Stimulated activated CD4-positive, alpha-beta T cell treated with anti-CD3 and anti-CD28 coated beads, Interleukin-15, amount 100 ng/mL, for 24 hours (primary cell): ENCODE measurements at regions not wholly inside any gene's neighbourhood (a gene's known extent, or its start where the extent isn't known, plus 50 kb on each side); places are given as distances from the start of the nearest gene placed in this dataset.
"Not testable (repeated sequence)": the region's sequence is repeated elsewhere in the genome, so short reads cannot be mapped to it uniquely, and the experiment has no call there.

Experiments used
- DNase-seq: peaks from one replicate; pipeline ENCODE4 v3.0.0-alpha.2; 2020

DNA sequence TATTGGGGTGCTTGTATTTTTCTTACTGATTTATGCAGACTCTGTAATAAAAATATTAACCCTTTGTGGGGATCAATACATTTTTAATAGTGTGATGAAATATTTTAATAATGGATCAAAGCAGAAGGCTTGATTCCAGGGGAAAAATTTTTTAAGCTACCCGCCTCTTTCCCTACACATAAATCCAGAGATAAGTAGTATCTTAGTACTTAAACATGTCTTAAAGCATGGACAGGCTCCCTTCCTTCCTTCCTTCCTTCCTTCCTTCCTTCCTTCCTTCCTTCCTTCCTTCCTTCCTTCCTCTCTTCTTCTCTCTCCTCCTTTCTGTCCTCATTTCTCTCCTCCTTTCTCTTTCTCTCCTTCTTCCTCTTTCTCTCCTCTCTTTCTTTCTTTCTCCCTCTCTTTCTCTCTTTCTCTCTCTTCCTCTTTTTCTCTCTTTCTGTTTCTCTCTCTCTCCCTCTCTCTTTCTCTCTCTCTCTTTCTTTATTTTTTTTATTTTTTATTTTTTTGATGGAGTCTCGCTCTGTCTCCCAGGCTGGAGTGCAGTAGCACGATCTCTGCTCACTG is 78.0 kb upstream of the SPRY4 start:
- no peak for DNase-seq

DNA sequence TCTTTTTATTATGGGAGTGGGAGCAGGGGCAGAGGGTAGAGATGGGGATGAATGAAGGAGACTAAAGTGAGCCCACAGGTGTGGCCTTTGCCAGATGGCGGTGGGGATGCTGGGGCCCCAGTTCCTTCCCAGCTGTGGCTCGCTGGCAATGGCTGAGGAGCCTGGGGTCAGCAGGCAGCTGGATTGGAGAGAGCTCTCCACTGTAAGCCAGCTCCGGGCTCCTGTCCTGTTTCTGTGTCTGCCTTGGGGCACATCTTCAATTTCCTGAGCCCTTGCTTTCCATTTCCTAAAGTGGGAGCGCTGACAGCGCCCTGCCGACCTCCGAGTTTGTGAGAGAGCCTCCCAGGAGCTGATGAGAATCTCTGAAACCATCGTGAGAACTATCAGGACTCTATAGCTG is 75.6 kb upstream of the SPRY4 start:
- no peak for DNase-seq

DNA sequence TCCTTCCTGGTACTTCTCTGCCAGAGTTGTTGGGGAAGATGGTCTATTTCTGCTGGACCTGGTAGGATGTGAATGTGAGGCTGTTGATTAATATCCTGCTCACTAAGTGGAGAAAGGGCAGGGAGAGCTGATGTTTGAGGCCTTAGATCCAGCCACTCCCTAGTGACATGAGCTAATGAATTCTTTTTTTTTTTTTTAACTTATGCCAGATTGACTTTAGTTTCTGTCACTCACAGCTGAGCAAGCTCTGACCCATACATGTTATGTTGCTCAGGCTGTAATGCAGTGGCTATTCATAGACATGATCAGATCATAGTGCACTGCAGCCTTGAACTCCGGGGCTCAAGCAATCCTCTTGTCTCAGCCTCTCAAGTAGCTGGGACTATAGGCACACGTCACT is 75.1 kb upstream of the SPRY4 start:
- no peak for DNase-seq

DNA sequence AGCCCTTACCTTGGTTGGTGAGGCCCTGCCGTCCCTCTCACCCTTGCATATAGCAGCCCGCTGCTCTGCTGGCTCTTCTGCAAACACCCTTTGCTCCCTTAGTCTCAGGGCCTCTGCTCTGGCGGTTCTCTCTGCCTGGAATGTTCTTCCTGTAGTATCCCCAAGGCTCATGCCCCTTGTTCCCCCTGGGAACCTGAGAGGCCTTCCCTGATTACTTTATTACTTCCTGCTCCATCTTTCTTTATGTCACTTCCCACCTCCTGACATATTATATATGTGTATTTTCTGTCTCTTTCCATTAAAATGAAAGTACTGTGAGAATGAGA is 73.9 kb upstream of the SPRY4 start:
- no peak for DNase-seq

DNA sequence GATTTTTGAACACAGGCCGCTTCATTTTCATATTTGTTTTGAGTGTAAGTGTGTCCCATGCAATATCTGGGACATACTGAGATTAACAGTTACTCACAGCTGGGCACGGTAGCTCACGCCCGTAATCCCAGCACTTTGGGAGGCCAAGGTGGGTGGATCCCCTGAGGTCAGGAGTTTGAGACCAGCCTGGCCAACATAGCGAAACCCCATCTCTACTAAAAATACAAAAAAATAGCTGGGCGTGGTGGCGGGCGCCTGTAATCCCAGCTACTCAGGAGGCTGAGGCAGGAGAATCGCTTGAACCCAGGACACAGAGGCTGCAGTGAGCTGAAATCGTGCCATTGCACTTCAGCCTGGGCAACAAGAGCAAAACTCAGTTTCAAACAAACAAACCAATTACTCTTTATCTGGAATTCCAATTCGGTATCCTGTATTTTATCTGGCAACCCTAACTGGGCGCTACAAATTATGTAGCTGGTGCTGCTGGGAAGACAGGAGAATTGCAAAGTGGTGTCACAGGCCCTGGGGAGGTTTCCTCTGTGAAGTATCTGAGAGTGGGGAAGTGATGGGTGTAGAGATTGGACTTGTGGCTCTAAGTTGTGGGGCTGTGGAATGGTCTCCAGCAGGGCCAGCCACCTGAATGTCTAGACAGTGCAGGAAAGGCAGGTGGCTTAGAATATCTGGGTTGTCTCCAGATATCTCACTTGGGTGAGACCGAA is 73.3 kb upstream of the SPRY4 start:
- DNase-seq = not testable (repeated sequence)

DNA sequence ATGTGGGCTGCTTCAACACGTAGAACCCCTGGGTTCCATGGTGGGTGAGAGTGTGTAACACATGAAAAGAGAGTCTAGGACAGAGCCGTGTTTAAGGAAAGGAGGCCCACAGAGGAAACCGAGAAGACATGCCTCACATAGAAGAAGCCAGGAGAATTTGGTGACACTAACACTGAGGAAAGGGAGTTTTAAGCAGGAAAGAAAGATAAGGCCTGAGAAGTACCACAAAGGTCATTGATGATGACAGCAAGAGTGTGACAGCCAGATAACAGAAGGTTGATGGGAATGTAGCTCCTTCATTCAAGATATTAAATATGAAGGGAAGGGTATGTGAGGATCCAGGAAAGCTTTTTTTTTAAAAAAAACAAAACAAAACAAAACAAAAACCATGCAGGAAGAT is 72.4 kb upstream of the SPRY4 start:
- no peak for DNase-seq

DNA sequence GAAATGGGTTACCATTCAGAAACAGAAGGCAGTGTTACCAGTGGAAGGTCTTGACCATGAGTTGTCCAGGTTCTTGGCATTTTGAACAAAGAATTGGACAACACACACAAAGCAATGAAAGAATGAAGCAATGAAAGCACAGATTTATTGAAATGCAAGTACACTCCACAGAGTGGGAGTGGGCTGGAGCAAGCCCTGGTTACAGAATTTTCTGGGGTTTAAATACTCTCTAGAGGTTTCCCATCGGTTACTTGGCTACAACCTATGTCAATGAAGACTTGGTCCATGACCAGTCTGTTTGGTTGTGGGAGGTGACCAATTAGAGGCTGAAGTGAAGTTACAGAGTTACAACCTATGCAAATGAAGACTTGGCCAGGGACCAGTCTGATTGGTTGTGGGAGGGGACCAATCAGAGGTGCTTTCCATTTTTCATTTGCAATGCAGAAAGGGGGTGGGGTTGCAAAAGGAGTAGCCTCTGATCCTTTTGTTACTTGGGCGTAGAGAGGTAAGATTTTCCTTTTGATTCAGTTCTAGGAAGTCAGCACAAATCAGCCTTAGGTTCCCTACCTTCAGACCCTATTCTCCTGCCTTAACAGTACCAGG is 71.7 kb upstream of the SPRY4 start:
- DNase-seq = no peak

DNA sequence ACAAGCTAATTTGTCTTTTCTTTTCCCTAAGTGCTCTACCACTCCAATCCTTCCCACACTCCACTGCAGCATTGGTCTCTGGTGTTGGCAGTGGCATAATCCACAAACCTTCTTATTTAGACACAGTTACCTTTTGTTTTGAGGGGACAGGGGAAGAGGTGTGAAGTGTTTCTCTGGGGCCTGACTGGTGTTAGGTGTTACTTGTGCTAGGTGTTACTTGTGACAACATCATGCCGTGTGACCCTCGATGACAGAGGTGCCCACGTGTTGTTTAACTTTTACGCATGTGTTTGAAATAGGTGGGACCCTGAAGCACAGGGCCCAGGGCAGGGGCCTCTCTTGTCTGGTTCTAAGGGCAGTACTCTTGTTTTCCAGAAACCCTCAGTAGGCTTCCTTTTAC is 70.5 kb upstream of the SPRY4 start:
- DNase-seq = no peak

DNA sequence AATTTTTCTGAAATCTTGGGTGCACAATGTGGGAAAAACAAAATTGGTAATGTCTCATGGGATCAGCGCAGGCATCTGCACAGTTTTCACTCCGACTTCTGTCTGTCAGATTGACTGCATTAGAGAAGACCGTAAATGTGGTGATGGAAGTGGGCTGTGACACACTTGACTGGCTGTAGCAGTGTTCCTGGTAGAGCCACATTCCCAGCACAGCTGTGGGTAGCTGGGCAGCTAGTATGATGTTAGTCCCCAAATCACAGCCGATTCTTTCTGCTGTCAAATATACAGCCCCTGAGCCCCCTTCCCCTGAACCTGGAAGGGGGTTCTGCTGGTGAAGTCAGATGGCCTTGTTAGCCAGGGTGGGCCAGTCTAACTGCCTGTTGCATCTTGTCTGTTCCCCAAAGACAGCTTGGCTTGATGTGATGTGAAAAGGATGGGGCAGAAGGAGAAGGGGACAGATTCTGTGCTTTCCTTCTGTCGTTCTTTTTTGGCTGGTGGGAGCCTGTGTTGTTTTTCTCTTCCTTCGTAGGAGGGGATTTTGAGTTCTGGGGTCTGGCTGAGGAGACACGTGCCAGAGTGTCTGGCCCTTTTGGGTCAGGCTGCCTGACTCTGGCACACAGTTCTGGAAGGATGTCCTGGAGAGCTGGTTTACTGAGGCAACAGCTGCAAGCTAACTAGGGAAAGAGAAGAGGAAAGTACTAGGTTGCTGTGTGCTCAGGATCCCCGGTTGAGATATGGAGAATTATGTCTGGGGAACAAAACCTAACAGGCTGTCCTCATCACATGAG is 66.4 kb upstream of the SPRY4 start:
- no peak for DNase-seq

DNA sequence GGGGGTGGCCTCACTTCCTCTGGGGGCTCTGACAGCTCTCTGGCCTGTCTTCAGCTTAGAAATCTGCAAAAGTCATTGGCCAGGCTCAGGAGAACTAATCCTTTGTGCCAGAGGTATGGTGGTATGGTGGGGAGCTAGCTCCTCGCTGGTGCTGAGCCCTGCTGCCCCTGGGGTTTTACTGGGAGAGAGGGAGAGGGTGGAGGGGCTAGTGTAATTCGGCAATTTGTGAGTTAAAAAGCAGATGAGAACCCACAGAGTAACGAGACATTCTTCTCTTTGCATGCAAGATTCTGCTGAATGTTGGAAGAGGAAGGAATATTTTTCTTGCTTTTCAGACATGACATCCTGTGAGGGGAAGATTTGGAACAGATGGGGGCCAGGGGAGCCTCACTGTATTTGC is 65.5 kb upstream of the SPRY4 start:
- DNase-seq = no peak

DNA sequence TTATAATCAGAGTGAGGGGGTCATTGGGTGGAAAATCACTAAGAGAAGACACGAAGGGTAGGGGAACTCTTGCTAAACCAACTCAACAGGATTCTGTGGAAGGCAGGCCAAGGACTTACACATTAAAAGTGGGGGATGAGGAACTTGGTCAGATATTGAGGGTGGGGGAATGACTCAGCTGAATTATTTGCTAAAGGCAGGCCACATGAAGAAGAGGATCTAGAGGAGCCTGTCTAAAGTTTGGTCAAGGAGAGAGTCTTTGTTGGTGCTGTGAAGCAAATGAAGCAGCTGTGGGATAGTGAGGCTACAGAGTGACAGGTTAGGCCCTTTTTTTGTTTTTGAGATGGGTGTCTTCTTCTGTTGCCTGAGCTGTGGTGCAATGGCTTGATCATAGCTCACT is 63.9 kb upstream of the SPRY4 start:
- DNase-seq = no peak

DNA sequence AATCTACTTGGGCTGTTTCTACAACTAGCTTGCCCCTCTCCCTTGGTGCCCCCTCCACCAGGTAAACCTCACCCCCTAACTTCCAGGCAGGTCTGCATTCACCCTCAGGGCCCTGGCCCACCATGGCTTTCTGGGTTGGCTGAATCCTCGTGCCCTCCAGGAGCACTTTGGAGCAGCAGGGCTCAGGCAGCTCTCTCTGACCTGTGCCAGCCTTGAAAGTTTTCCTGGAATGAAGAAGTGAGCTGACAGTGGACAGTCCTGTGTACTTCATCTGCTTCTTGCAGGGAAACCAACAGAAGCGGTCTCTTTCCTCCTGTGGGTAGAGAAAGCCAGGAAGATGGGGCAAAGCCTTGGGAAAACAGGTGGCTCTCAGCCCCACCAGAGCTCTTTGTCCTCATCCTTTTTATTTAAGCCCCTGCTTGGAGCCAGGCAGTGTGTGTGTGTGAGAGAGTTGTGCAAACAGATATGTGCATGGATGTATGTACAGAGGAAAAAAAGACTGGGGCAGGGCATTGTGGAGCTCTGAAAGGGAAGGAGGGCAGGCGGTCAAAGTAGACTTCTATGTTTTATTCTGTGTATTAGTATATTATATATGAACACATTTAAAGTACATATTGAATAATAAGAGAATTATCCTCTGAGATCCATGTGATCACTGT is 62.3 kb upstream of the SPRY4 start:
- DNase-seq = no peak

DNA sequence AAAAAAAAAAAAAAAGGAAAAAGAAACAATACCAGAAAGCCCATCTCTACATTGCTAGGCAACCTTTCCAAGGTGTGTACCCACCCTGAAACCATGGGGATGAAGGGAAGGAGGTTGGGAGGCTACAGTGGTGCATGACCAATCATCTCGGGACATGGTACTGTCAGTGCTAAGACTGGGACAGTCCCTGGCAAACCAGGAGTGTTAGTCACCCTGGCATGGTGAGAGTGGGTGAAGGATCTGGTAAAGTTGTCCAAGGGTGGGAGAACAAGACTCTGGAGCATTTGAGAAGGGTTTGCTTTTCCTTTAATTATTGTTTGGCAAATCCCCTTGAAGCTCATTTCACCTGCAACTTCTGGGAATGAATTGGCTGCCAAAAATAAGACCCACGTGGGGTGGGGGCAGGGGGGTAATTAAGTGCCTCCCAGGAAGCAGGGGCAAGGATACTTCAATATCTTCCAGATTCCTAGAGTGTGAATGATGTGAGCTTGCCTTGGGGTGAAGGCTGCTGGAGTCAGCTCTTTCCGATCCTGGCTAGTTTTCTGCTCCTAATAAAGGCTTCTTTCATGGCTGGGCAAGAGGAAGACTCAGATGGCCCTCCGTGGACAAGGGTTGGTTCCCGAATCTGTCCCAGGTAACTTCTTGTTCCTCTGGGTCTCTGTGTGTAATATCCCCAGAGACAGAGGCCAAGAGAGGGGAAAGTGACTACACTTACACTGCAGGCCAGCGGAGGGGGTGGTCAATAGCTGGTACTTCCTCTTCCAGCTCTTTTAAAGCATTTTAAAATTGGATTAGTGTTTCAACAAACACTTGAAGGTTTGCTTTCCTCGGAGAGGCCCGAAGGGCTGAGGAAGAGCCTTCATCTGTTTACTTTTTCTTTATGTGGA is 61.6 kb upstream of the SPRY4 start:
- DNase-seq = no peak

DNA sequence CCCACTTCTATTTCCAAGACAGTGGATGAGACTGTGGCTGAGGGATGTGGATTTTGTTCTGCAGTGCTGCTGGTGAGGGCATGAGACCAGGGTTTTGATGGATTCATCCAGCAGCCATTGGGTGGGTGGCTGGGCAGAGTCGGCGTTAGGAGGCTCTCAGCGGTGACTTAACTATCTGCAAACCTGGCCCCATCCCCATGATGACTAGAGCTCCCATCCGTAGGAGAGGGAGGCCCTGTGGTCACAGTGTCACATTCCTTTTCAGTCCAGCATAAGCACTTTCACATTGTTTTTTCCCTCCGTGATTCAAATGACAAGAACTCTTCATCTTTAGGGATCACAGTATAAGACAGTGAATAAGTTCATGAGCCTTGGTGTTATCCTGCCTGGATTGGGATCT is 60.4 kb upstream of the SPRY4 start:
- DNase-seq = no peak

DNA sequence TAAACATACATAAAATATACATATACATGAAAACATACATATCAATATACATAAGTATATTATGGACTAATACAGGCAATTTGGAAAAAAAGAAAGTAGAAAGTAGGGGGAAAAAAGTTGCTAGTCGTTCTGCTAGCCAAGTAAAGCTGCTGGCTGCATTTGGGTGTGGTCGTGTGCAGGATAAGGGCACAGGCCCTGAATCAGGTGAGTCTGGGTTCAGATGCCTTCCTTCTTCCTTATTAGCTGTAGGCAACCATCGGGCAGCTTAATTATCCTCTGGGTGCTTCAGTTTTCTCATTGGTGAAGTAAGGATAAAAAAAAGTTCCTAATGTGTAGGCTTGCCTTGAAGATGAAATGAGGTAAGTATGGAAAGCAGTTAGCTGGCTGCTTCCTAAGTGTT is 59.2 kb upstream of the SPRY4 start:
- DNase-seq = no peak

DNA sequence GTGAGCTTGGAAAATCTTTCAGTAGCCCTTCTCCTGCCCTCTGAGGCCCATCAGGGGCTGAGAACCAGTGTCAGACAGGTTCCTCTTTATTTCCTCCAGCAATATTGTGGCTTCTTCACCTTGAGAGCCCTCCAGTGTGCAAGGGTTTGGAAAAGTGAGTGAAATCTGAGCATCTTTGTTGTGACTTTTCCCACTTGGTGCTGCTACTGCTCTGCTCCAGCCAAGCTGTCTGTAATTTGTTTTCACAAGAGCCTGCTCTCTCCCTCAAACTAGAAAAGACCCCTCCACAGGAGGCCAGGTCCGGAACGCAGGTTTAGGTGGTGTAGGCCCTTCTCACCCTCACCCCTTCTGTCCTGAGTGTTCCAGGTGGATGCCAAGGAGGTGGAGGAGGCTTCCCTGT is 57.4 kb upstream of the SPRY4 start:
- no peak for DNase-seq

DNA sequence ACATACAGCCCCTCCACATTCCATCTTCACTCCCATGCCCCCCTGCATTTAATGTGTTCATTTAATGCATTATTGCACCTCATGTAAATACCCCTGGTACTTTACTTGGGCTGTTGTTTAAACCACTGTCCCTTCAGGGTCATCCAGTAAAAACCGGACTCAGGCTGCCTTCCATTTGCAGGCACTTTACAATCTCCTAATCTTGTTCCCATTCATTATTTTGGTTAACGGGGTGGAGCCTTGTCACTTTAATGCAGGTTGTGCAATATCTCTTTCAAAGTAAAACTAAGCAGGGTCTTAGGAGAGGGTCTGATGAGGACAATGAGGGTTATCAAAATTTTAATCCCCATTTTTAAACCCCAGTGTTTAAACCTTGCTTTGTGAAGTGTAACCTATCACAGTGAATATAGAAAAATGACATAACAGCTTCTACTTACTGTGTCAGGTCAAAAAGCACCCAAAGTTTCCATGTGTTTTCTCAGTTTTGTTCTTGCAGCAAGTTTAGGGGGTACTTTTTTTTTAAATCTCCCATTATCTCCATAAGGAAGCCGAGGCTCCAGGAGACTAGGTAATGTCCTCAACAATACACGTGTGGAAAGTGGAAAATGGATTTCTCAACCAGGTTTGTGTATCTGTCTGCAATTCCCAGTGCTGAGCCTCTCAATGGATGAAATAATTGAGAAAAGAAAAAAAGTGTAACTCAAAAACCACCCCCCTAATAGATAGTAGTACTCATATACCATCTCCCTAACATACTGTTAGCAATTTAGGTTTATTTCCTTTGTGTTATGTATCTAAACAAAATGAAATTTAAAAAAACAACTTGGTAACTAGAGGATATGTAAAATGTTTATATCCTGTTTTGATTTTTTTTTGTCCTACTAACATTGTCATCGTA is 54.2 kb upstream of the SPRY4 start:
- DNase-seq = no peak

DNA sequence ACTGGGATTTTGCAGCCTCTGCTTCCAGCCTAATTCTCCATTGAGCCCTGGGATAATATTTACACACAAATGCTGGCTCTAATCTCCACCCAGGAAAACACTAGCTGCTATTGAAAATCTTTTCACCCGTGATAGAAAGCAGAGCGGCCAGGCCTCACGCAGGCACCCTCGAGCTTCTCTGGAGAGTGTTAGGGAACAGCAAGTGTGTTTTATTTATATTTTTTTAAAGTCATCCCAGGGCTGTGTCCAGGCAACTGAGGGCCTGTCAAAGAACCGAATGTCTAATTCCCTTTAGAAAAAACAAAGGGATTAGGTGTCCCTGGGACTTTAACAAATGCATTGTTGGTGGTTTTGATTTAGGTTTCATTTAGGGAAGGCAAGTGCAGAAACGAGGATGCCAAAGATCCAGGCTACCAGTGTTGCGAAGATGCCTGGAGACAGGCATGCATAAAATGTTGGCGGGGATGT is 51.2 kb upstream of the SPRY4 start:
- no peak for DNase-seq
